IMR-90 (cell line): ENCODE measurements at regions not wholly inside any gene's neighbourhood (a gene's known extent, or its start where the extent isn't known, plus 50 kb on each side); places are given as distances from the start of the nearest gene placed in this dataset.

ENCODE experiments used
- ATAC-seq: fragments of 200-7000 bp; cut with Tn5 transposase; 2 replicates; pipeline ENCODE4 v1.9.1; 2020; ENCODE audit warnings: low read depth, mild to moderate bottlenecking, moderate library complexity
- BruUV-seq: library from RNA; stranded (reverse); fragments of 400-500 nt; replicated peaks from 2 replicates; lab custom pipeline; 2021; lab: Mats Ljungman, UMichigan
- CTCF ChIA-PET: fragments of 300-600 bp; formaldehyde crosslinking; extraction: SDS; loops from one replicate; lab custom pipeline; 2021; ENCODE audit warnings: antibody characterized with exemption; lab: Yijun Ruan, JAX
- POLR2A ChIA-PET: fragments of 300-600 bp; sonication (Branson Sonifier 250); formaldehyde crosslinking; loops from one replicate; lab custom pipeline; 2022; ENCODE audit warnings: antibody characterized with exemption; ENCODE audit not compliant: unreplicated experiment; lab: Charles Lee
- DNase-seq: peaks from one replicate; pipeline ENCODE4 v3.0.0; 2013
- H2AFZ ChIP-seq: replicated peaks from 2 replicates; pipeline ENCODE3; 2013; ENCODE audit warnings: low read length, mild to moderate bottlenecking; ENCODE audit not compliant: poor library complexity
- H2AK5ac ChIP-seq: 2 replicates; pipeline ENCODE4 v1.6.1; 2013; ENCODE audit warnings: low read depth, low read length, inconsistent platforms
- H2AK9ac ChIP-seq: replicated peaks from 2 replicates; pipeline ENCODE3; 2013; ENCODE audit warnings: mild to moderate bottlenecking, low read depth, low read length, moderate library complexity; ENCODE audit not compliant: poor library complexity
- H2BK120ac ChIP-seq: 2 replicates; pipeline ENCODE4 v1.6.1; 2013; ENCODE audit warnings: low read depth, low read length, inconsistent platforms
- H2BK15ac ChIP-seq: 3 replicates; pipeline ENCODE4 v1.6.1; 2013; ENCODE audit warnings: low read depth, low read length, inconsistent platforms
- H2BK20ac ChIP-seq: 2 replicates; pipeline ENCODE4 v1.6.1; 2013; ENCODE audit warnings: low read depth, mild to moderate bottlenecking, inconsistent platforms, low read length, moderate library complexity
- H2BK5ac ChIP-seq: 2 replicates; pipeline ENCODE4 v1.6.1; 2013; ENCODE audit warnings: mild to moderate bottlenecking, low read depth, low read length, inconsistent platforms; ENCODE audit not compliant: poor library complexity, severe bottlenecking
- H3K14ac ChIP-seq: replicated peaks from 2 replicates; pipeline ENCODE4 v1.6.1; 2013; ENCODE audit warnings: low read depth, low read length, inconsistent platforms
- H3K18ac ChIP-seq: 2 replicates; pipeline ENCODE4 v1.6.1; 2013; ENCODE audit warnings: low read depth, low read length, control low read depth
- H3K23ac ChIP-seq: 2 replicates; pipeline ENCODE4 v1.6.1; 2013; ENCODE audit warnings: low read depth, low read length, inconsistent platforms
- H3K27ac ChIP-seq: 2 replicates; pipeline ENCODE4 v1.5.1; 2013; ENCODE audit warnings: mild to moderate bottlenecking, control low read depth, low read length; ENCODE audit not compliant: insufficient read depth
- H3K27me3 ChIP-seq: 2 replicates; pipeline ENCODE4 v1.6.1; 2013; ENCODE audit warnings: low read length; ENCODE audit not compliant: control insufficient read depth, insufficient read depth
- H3K36me3 ChIP-seq: 2 replicates; pipeline ENCODE4 v1.6.1; 2013; ENCODE audit warnings: low read length, mixed read lengths; ENCODE audit not compliant: control insufficient read depth, insufficient read depth
- H3K4ac ChIP-seq: 2 replicates; pipeline ENCODE4 v1.6.1; 2013; ENCODE audit warnings: low read depth, low read length, inconsistent platforms
- H3K4me1 ChIP-seq: 2 replicates; pipeline ENCODE4 v1.6.1; 2013; ENCODE audit warnings: low read length, mixed read lengths; ENCODE audit not compliant: control insufficient read depth, insufficient read depth
- H3K4me2 ChIP-seq: 2 replicates; pipeline ENCODE4 v1.6.1; 2013; ENCODE audit warnings: low read depth, mild to moderate bottlenecking, control low read depth, low read length, moderate library complexity
- H3K4me3 ChIP-seq: 2 replicates; pipeline ENCODE4 v1.5.1; 2013; ENCODE audit warnings: low read depth, mild to moderate bottlenecking, control low read depth, low read length, moderate library complexity; ENCODE audit not compliant: insufficient read depth
- H3K56ac ChIP-seq: 2 replicates; pipeline ENCODE4 v1.6.1; 2013; ENCODE audit warnings: low read length, inconsistent platforms; ENCODE audit not compliant: insufficient read depth; ENCODE audit errors: extremely low read depth
- H3K79me1 ChIP-seq, 2 experiments: 2 replicates each; pipeline ENCODE4 v1.6.1; 2013; ENCODE audit warnings: low read length in 2 of 2, inconsistent platforms in 1 of 2, low read depth in 1 of 2
- H3K9ac ChIP-seq: 2 replicates; pipeline ENCODE4 v1.6.1; 2013; ENCODE audit warnings: low read depth, low read length, control low read depth
- H3K9me1 ChIP-seq: 2 replicates; pipeline ENCODE4 v1.6.1; 2013; ENCODE audit warnings: low read length, inconsistent platforms; ENCODE audit not compliant: insufficient read depth
- H3K9me3 ChIP-seq: 2 replicates; pipeline ENCODE4 v1.6.1; 2013; ENCODE audit warnings: low read length; ENCODE audit not compliant: control insufficient read depth, insufficient read depth
- H4K20me1 ChIP-seq: 2 replicates; pipeline ENCODE4 v1.6.1; 2013; ENCODE audit warnings: low read length, inconsistent platforms; ENCODE audit not compliant: insufficient read depth
- H4K5ac ChIP-seq: 2 replicates; pipeline ENCODE4 v1.6.1; 2013; ENCODE audit warnings: mild to moderate bottlenecking, low read depth, low read length, control low read depth
- H4K8ac ChIP-seq, 2 experiments: 2 replicates each; pipeline ENCODE4 v1.6.1; 2013; ENCODE audit warnings: low read depth in 2 of 2, low read length in 2 of 2, control low read depth in 1 of 2, inconsistent platforms in 1 of 2
- H4K91ac ChIP-seq: 2 replicates; pipeline ENCODE4 v1.6.1; 2013; ENCODE audit warnings: low read depth, low read length, inconsistent platforms; ENCODE audit not compliant: insufficient read depth
- BHLHE40 ChIP-seq: fragments of 150-350 bp; IDR thresholded peaks from 2 replicates; pipeline ENCODE4 v1.6.1; 2016; ENCODE audit warnings: mild to moderate bottlenecking, low read depth, low read length
- CEBPB ChIP-seq: IDR thresholded peaks from 2 replicates; pipeline ENCODE4 v1.6.1; 2012; ENCODE audit warnings: low read depth, low read length, improper control_type of control experiment
- CHD1 ChIP-seq: IDR thresholded peaks from 2 replicates; pipeline ENCODE4 v1.6.1; 2012; ENCODE audit warnings: low read depth, low read length, improper control_type of control experiment
- ELK1 ChIP-seq: fragments of 150-350 bp; IDR thresholded peaks from 2 replicates; pipeline ENCODE4 v1.6.1; 2016; ENCODE audit warnings: low read depth, mild to moderate bottlenecking, low read length, moderate library complexity, borderline replicate concordance
- FOS ChIP-seq: fragments of 150-350 bp; IDR thresholded peaks from 2 replicates; pipeline ENCODE4 v1.6.1; 2016; ENCODE audit warnings: low read depth, low read length
- MAFK ChIP-seq: IDR thresholded peaks from 2 replicates; pipeline ENCODE4 v1.6.1; 2012; ENCODE audit warnings: low read depth, low read length, improper control_type of control experiment
- MAZ ChIP-seq: IDR thresholded peaks from 2 replicates; pipeline ENCODE4 v1.6.1; 2012; ENCODE audit warnings: low read depth, mild to moderate bottlenecking, low read length, improper control_type of control experiment, moderate library complexity, borderline replicate concordance
- MXI1 ChIP-seq: IDR thresholded peaks from 2 replicates; pipeline ENCODE4 v1.6.1; 2012; ENCODE audit warnings: low read depth, mild to moderate bottlenecking, low read length, moderate library complexity, borderline replicate concordance
- NFE2L2 ChIP-seq: fragments of 150-350 bp; IDR thresholded peaks from 2 replicates; pipeline ENCODE4 v1.6.1; 2016; ENCODE audit warnings: low read depth, mild to moderate bottlenecking, low read length
- POLR2A ChIP-seq: IDR thresholded peaks from 2 replicates; pipeline ENCODE4 v1.6.1; 2012; ENCODE audit warnings: mild to moderate bottlenecking, low read depth, low read length
- RAD21 ChIP-seq: IDR thresholded peaks from 2 replicates; pipeline ENCODE4 v1.6.1; 2012; ENCODE audit warnings: low read length, improper control_type of control experiment
- RCOR1 ChIP-seq: IDR thresholded peaks from 2 replicates; pipeline ENCODE4 v1.6.1; 2012; ENCODE audit warnings: mild to moderate bottlenecking, low read length, improper control_type of control experiment; ENCODE audit not compliant: insufficient replicate concordance
- RFX5 ChIP-seq: IDR thresholded peaks from 2 replicates; pipeline ENCODE4 v1.8.0; 2012; ENCODE audit warnings: low read depth, mild to moderate bottlenecking, low read length, moderate library complexity
- SMC3 ChIP-seq: fragments of 150-350 bp; IDR thresholded peaks from 2 replicates; pipeline ENCODE4 v1.6.1; 2016; ENCODE audit warnings: low read depth, mild to moderate bottlenecking, antibody characterized with exemption, low read length, moderate library complexity
- USF2 ChIP-seq: fragments of 150-350 bp; IDR thresholded peaks from 2 replicates; pipeline ENCODE4 v1.6.1; 2017; ENCODE audit warnings: mild to moderate bottlenecking, antibody characterized with exemption, low read length, low read depth
- dilution Hi-C: fragments of 300-500 bp; cut with HindIII; formaldehyde crosslinking; loops from one replicate; pipeline ENCODE4 v1.14.3; 2018; ENCODE audit warnings: low sequenced_read_pairs; ENCODE audit not compliant: unreplicated experiment
- in situ Hi-C: fragments of 300-500 bp; cut with MboI; formaldehyde crosslinking; loops from 3 replicates; pipeline ENCODE4 v1.14.3; 2019; ENCODE audit warnings: low sequenced_read_pairs, inconsistent platforms, mixed read lengths
- intact Hi-C: fragments of 100-400 bp; cut with micrococcal nuclease; formaldehyde crosslinking; loops from 2 replicates; pipeline ENCODE4 v1.10.0; 2022
- TF ChIP-seq, protein P1 (sequence below): conservative IDR thresholded peaks from 2 replicates; pipeline ENCODE4 v1.5.1; 2012; ENCODE audit warnings: mild to moderate bottlenecking, low read depth, low read length, improper control_type of control experiment

- no TSS peak for BruUV-seq
Observed at GRCh38 chr3:81874738-81875137, 113.3 kb upstream of the GBE1 start.

More at GRCh38 chr3:81874738-81875137, 113.3 kb upstream of the GBE1 start:
- Histone ChIP-seq H3K9me3 (no peaks in the 10 kb centered on the region), H4K20me1 (no peaks in the 10 kb centered on the region), H4K8ac (no peak overlapping the region), H3K4ac (no peak overlapping the region), H3K79me1 (no peaks in the 10 kb centered on the region), H2AK5ac (no peak overlapping the region), H3K4me3 (no peak overlapping the region), H3K36me3 (no peaks in the 10 kb centered on the region), H4K5ac (no peak overlapping the region), H2BK5ac (no peak overlapping the region), H2AK9ac (no peak overlapping the region), H3K14ac (no peak overlapping the region), H2BK120ac (no peak overlapping the region), H4K91ac (no peak overlapping the region), H3K27me3 (no peaks in the 10 kb centered on the region), H2BK15ac (no peak overlapping the region), H2AFZ (no peak overlapping the region), H3K56ac (no peak overlapping the region), H3K4me2 (no peak overlapping the region), H3K27ac (no peak overlapping the region), H3K4me1 (no peaks in the 10 kb centered on the region), H2BK20ac (no peak overlapping the region), H3K9ac (no peak overlapping the region), H3K18ac (no peak overlapping the region), H3K9me1 (no peaks in the 10 kb centered on the region), H3K23ac (no peak overlapping the region)
- CTCF ChIA-PET, result no interaction called here
- intact Hi-C loops (no loop called here), in situ Hi-C loops (no loop called here), dilution Hi-C loops (no loop called here)
- TF ChIP-seq USF2 (no peak), CEBPB (no peak), MAFK (no peak), ELK1 (no peak), MAZ (no peak), SMC3 (no peak), NFE2L2 (no peak), POLR2A (no peak), BHLHE40 (no peak), RAD21 (no peak), RFX5 (no peak), CHD1 (no peak), FOS (no peak), MXI1 (no peak), RCOR1 (no peak)
- TF ChIP-seq, protein P1, sequence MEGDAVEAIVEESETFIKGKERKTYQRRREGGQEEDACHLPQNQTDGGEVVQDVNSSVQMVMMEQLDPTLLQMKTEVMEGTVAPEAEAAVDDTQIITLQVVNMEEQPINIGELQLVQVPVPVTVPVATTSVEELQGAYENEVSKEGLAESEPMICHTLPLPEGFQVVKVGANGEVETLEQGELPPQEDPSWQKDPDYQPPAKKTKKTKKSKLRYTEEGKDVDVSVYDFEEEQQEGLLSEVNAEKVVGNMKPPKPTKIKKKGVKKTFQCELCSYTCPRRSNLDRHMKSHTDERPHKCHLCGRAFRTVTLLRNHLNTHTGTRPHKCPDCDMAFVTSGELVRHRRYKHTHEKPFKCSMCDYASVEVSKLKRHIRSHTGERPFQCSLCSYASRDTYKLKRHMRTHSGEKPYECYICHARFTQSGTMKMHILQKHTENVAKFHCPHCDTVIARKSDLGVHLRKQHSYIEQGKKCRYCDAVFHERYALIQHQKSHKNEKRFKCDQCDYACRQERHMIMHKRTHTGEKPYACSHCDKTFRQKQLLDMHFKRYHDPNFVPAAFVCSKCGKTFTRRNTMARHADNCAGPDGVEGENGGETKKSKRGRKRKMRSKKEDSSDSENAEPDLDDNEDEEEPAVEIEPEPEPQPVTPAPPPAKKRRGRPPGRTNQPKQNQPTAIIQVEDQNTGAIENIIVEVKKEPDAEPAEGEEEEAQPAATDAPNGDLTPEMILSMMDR, result no peak
- POLR2A ChIA-PET, result no interaction called here
- no peak for DNase-seq
- ATAC-seq, result no peak
